Gastroesophageal sphincter (tissue), 4 donors: ENCODE measurements at regions not wholly inside any gene's neighbourhood (a gene's known extent, or its start where the extent isn't known, plus 50 kb on each side); places are given as distances from the start of the nearest gene placed in this dataset.

Experiments
- ATAC-seq: fragments of 150-250 bp; one replicate; pipeline ENCODE4 v1.9.1; 2016; ENCODE audit warnings: mild to moderate bottlenecking, moderate library complexity
- H3K27ac ChIP-seq, 4 donors: fragments of 200-600 bp; sonication (generic) in 3 of 4; 1 replicate in 3 of 4; 2 replicates in 1 of 4; pipeline ENCODE4 v1.5.1; 2016 to 2019
- H3K27me3 ChIP-seq: fragments of 200-600 bp; sonication (generic); one replicate; pipeline ENCODE4 v1.5.1; 2019
- H3K36me3 ChIP-seq, 2 donors: fragments of 200-600 bp; sonication (generic); one replicate each; pipeline ENCODE4 v1.5.1; 2019; ENCODE audit warnings: control low read depth in 1 of 2
- H3K4me1 ChIP-seq, 3 donors: fragments of 200-600 bp; sonication (generic); 1 replicate in 2 of 3; 2 replicates in 1 of 3; pipeline ENCODE4 v1.5.1; 2016 to 2019; ENCODE audit warnings: control low read depth in 2 of 3
- H3K4me3 ChIP-seq, 2 donors: fragments of 200-600 bp; sonication (generic); one replicate each; pipeline ENCODE4 v1.5.1; 2019; ENCODE audit warnings: mild to moderate bottlenecking in 1 of 2, moderate library complexity in 1 of 2
- H3K9me3 ChIP-seq, 3 donors: fragments of 200-600 bp; sonication (generic); one replicate each; pipeline ENCODE4 v1.5.1; 2017 to 2019; ENCODE audit warnings: control low read depth in 2 of 3
- CTCF ChIP-seq, 4 experiments: fragments of 200-600 bp in 2 of 4; fragments of 450-650 bp in 2 of 4; sonication (generic) in 1 of 4; IDR thresholded peaks; one replicate each; pipeline ENCODE4 v1.5.1; 2017 to 2019; ENCODE audit warnings: antibody characterized with exemption in 4 of 4, mild to moderate bottlenecking in 2 of 4, moderate library complexity in 2 of 4
- EP300 ChIP-seq: sonication (generic); formaldehyde crosslinking; IDR thresholded peaks from one replicate; pipeline ENCODE4 v1.6.1; 2017; ENCODE audit warnings: antibody characterized with exemption, mild to moderate bottlenecking
- POLR2A ChIP-seq, 2 donors: fragments of 450-650 bp; IDR thresholded peaks; one replicate each; pipeline ENCODE4 v1.6.1; 2017; ENCODE audit warnings: antibody characterized with exemption in 2 of 2, mild to moderate bottlenecking in 2 of 2, moderate library complexity in 1 of 2
- POLR2AphosphoS5 ChIP-seq: sonication (generic); formaldehyde crosslinking; IDR thresholded peaks from one replicate; pipeline ENCODE4 v1.6.1; 2017; ENCODE audit warnings: antibody characterized with exemption
- WGBS, 2 donors: methylation state at CpG; one replicate each; pipeline ENCODE4 v1.1.5; 2018; ENCODE audit warnings: low coverage in 1 of 2; 5-methylcytosine and 5-hydroxymethylcytosine counted together

- TF ChIP-seq CTCF (IDR thresholded peaks at IDR 0.05) (no peak), POLR2A (IDR thresholded peaks at IDR 0.05) (no peak), EP300 (no peak), POLR2AphosphoS5 (no peak)
- no peak for ATAC-seq
- 42 to 46% methylated on average over 2 of the region's 2 CpGs for WGBS, 2 donors
- Histone ChIP-seq H3K27me3 (no peaks in the 10 kb centered on the region), H3K9me3 (no peaks in the 10 kb centered on the region), H3K4me1 (no peaks in the 10 kb centered on the region), H3K4me3 (no peak overlapping the region), H3K36me3 (no peaks in the 10 kb centered on the region), H3K27ac (no peak overlapping the region)
These were observed 152.0 kb upstream of the AVPR1A start for GRCh38 chr12:63302941-63303536.

- WGBS, 2 donors, result 51 to 100% methylated on average over 1 to 7 of the region's 7 CpGs
These were observed 151.4 kb upstream of the AVPR1A start for GRCh38 chr12:63302269-63302940.

GRCh38 chr12:63301311-63301710 is 150.3 kb upstream of the AVPR1A start:
- ATAC-seq, result no peak
- Histone ChIP-seq H3K27me3 (no peaks in the 10 kb centered on the region), H3K27ac (no peak overlapping the region), H3K36me3 (no peaks in the 10 kb centered on the region), H3K4me3 (no peak overlapping the region), H3K9me3 (no peaks in the 10 kb centered on the region), H3K4me1 (no peaks in the 10 kb centered on the region)
- TF ChIP-seq POLR2A (IDR thresholded peaks at IDR 0.05) (no peak), POLR2AphosphoS5 (no peak), CTCF (IDR thresholded peaks at IDR 0.05) (no peak), EP300 (no peak)

More at GRCh38 chr12:63302269-63302940, 151.4 kb upstream of the AVPR1A start:
- no peak for ATAC-seq
- no peak for TF ChIP-seq POLR2A (IDR thresholded peaks at IDR 0.05)
- TF ChIP-seq POLR2AphosphoS5, result no peak
- no peak for TF ChIP-seq CTCF (IDR thresholded peaks at IDR 0.05)
- TF ChIP-seq EP300, result no peak
- Histone ChIP-seq H3K27ac (no peak overlapping the region), H3K4me3 (no peak overlapping the region), H3K27me3 (no peaks in the 10 kb centered on the region), H3K4me1 (no peaks in the 10 kb centered on the region), H3K36me3 (no peaks in the 10 kb centered on the region), H3K9me3 (no peaks in the 10 kb centered on the region)

- WGBS, 2 donors, result 62% methylated on average over 2 of the region's 2 CpGs; no CpG with 5 or more reads in 1 of the 2 donors
- Histone ChIP-seq H3K27ac (no peak overlapping the region), H3K4me1 (no peaks in the 10 kb centered on the region), H3K36me3 (no peaks in the 10 kb centered on the region), H3K27me3 (no peaks in the 10 kb centered on the region), H3K4me3 (no peak overlapping the region), H3K9me3 (no peaks in the 10 kb centered on the region)
- TF ChIP-seq POLR2AphosphoS5 (no peak), POLR2A (IDR thresholded peaks at IDR 0.05) (no peak), CTCF (IDR thresholded peaks at IDR 0.05) (no peak), EP300 (no peak)
- ATAC-seq, result no peak
These were observed 147.5 kb upstream of the AVPR1A start for GRCh38 chr12:63298386-63298930.

- TF ChIP-seq POLR2A (IDR thresholded peaks at IDR 0.05) (no peak), CTCF (IDR thresholded peaks at IDR 0.05) (no peak), EP300 (no peak), POLR2AphosphoS5 (no peak)
- Histone ChIP-seq H3K27me3 (no peaks in the 10 kb centered on the region), H3K27ac (no peak overlapping the region), H3K4me1 (no peaks in the 10 kb centered on the region), H3K4me3 (no peak overlapping the region), H3K9me3 (no peaks in the 10 kb centered on the region), H3K36me3 (no peaks in the 10 kb centered on the region)
- whole genome bisulfite sequencing, 2 donors, result 20% methylated on average over 1 of the region's 1 CpG
- ATAC-seq, result no peak
These were observed 143.3 kb upstream of the AVPR1A start for GRCh38 chr12:63294327-63294632.
